Natural killer cell (primary cell): ENCODE measurements at regions not wholly inside any gene's neighbourhood (a gene's known extent, or its start where the extent isn't known, plus 50 kb on each side); places are given as distances from the start of the nearest gene placed in this dataset.

Experiments
- ATAC-seq, 3 donors: fragments of 150-1000 bp in 2 of 3; fragments of 200-7000 bp in 1 of 3; cut with Tn5 transposase; 1 replicate in 1 of 3; 2 replicates in 2 of 3; pipeline ENCODE4 v1.10.0; 2021; ENCODE audit warnings: mild to moderate bottlenecking in 2 of 3, moderate library complexity in 2 of 3
- DNase-seq, 2 donors: peaks; one replicate each; pipeline versions ENCODE4 v3.0.0 to v3.0.0-alpha.2; 2013 to 2021; ENCODE audit warnings: mixed read lengths in 1 of 2
- H3K27ac ChIP-seq: one replicate; pipeline ENCODE4 v1.5.1; 2013; ENCODE audit warnings: mild to moderate bottlenecking, low read length
- H3K27me3 ChIP-seq: one replicate; pipeline ENCODE4 v1.6.1; 2013; ENCODE audit warnings: low read length; ENCODE audit not compliant: control insufficient read depth, insufficient read depth
- H3K36me3 ChIP-seq: one replicate; pipeline ENCODE4 v1.6.1; 2013; ENCODE audit warnings: low read length; ENCODE audit not compliant: control insufficient read depth, insufficient read depth
- H3K4me1 ChIP-seq: one replicate; pipeline ENCODE4 v1.6.1; 2013; ENCODE audit warnings: low read length; ENCODE audit not compliant: control insufficient read depth, insufficient read depth
- H3K4me3 ChIP-seq: one replicate; pipeline ENCODE4 v1.5.1; 2013; ENCODE audit warnings: low read length
- H3K9me3 ChIP-seq: one replicate; pipeline ENCODE4 v1.6.1; 2013; ENCODE audit warnings: low read length; ENCODE audit not compliant: control insufficient read depth, insufficient read depth
- H3K27ac Mint-ChIP-seq, 2 donors: one replicate each; pipeline ENCODE4 v1.8.0; 2022; ENCODE audit warnings: mild to moderate bottlenecking in 2 of 2, mixed read lengths in 2 of 2, moderate library complexity in 1 of 2
- H3K27me3 Mint-ChIP-seq, 2 donors: one replicate each; pipeline ENCODE4 v1.8.0; 2022; ENCODE audit warnings: low read depth in 2 of 2, mixed read lengths in 2 of 2
- H3K36me3 Mint-ChIP-seq: one replicate; pipeline ENCODE4 v1.8.0; 2022; ENCODE audit warnings: mixed read lengths
- H3K4me1 Mint-ChIP-seq, 2 donors: one replicate each; pipeline ENCODE4 v1.8.0; 2022; ENCODE audit warnings: mixed read lengths in 2 of 2
- H3K4me3 Mint-ChIP-seq: one replicate; pipeline ENCODE4 v1.8.0; 2022; ENCODE audit warnings: mild to moderate bottlenecking, moderate library complexity, mixed read lengths
- H3K9me3 Mint-ChIP-seq, 2 donors: one replicate each; pipeline ENCODE4 v1.8.0; 2022; ENCODE audit warnings: mixed read lengths in 2 of 2
- CTCF ChIP-seq: fragments of 200-600 bp; IDR thresholded peaks from one replicate; pipeline ENCODE4 v1.8.0; 2022; ENCODE audit warnings: antibody characterized with exemption
- WGBS: methylation state at CpG from one replicate; pipeline ENCODE4 v1.1.7; 2013; ENCODE audit warnings: missing lambda C conversion rate; ENCODE audit not compliant: insufficient coverage; 5-methylcytosine and 5-hydroxymethylcytosine counted together
- intact Hi-C: fragments of 100-400 bp; cut with micrococcal nuclease; formaldehyde crosslinking; loops from one replicate; pipeline ENCODE4 v1.14.2; 2022

GRCh38 chr6:84348801-84349200, 121.4 kb upstream of the CEP162 start:
- Histone ChIP-seq H3K27me3 (no peaks in the 10 kb centered on the region), H3K27ac (no peak overlapping the region), H3K4me3 (no peak overlapping the region), H3K9me3 (no peaks in the 10 kb centered on the region), H3K4me1 (no peaks in the 10 kb centered on the region), H3K36me3 (no peaks in the 10 kb centered on the region)
- 70% methylated on average over 1 of the region's 1 CpG for WGBS
- ATAC-seq, result no peak
- DNase-seq, result no peak
- Mint-ChIP-seq H3K4me1 (no peaks in the 10 kb centered on the region), H3K4me3 (no peak overlapping the region), H3K36me3 (no peaks in the 10 kb centered on the region), H3K27ac (no peak overlapping the region), H3K27me3 (no peaks in the 10 kb centered on the region), H3K9me3 (peaks cover 8 to 12% of the 10 kb centered on the region in 2 donors)
- TF ChIP-seq CTCF, result no peak
- intact Hi-C loops, result no loop called here

- ATAC-seq (no peak), DNase-seq (no peak)
- Mint-ChIP-seq H3K9me3 (peaks cover 8 to 12% of the 10 kb centered on the region in 2 donors), H3K27me3 (no peaks in the 10 kb centered on the region), H3K4me1 (no peaks in the 10 kb centered on the region), H3K36me3 (no peaks in the 10 kb centered on the region), H3K27ac (no peak overlapping the region), H3K4me3 (no peak overlapping the region)
- no peak overlapping the region for H3K27ac ChIP-seq
- no peaks in the 10 kb centered on the region for H3K9me3 ChIP-seq
- H3K4me1 ChIP-seq, result no peaks in the 10 kb centered on the region
- no peak overlapping the region for H3K4me3 ChIP-seq
- TF ChIP-seq CTCF, result no peak
- no peaks in the 10 kb centered on the region for H3K27me3 ChIP-seq
- H3K36me3 ChIP-seq, result no peaks in the 10 kb centered on the region
- intact Hi-C loops, result no loop called here
Observed at GRCh38 chr6:84346372-84346771, 118.9 kb upstream of the CEP162 start.

GRCh38 chr6:84344005-84344404, 116.6 kb upstream of the CEP162 start:
- no peak overlapping the region for H3K4me3 Mint-ChIP-seq
- WGBS, result 44% methylated on average over 3 of the region's 3 CpGs
- Histone ChIP-seq H3K4me3 (no peak overlapping the region), H3K27ac (no peak overlapping the region), H3K4me1 (no peaks in the 10 kb centered on the region), H3K27me3 (no peaks in the 10 kb centered on the region), H3K9me3 (peaks cover 7% of the 10 kb centered on the region), H3K36me3 (no peaks in the 10 kb centered on the region)
- no peak for TF ChIP-seq CTCF
- H3K9me3 Mint-ChIP-seq, result peaks cover 6 to 10% of the 10 kb centered on the region in 2 donors
- H3K27ac Mint-ChIP-seq, result no peak overlapping the region
- intact Hi-C loops, result no loop called here
- H3K27me3 Mint-ChIP-seq, result no peaks in the 10 kb centered on the region
- no peaks in the 10 kb centered on the region for H3K4me1 Mint-ChIP-seq
- DNase-seq (no peak), ATAC-seq (no peak)
- H3K36me3 Mint-ChIP-seq, result no peaks in the 10 kb centered on the region

- H3K36me3 Mint-ChIP-seq, result no peaks in the 10 kb centered on the region
- TF ChIP-seq CTCF, result no peak
- intact Hi-C loops, result no loop called here
- peaks cover 7% of the 10 kb centered on the region for H3K9me3 ChIP-seq
- ATAC-seq (no peak), DNase-seq (no peak)
- H3K27ac Mint-ChIP-seq, result no peak overlapping the region
- H3K4me1 ChIP-seq, result no peaks in the 10 kb centered on the region
- H3K27me3 ChIP-seq, result no peaks in the 10 kb centered on the region
- peaks cover 8 to 12% of the 10 kb centered on the region in 2 donors for H3K9me3 Mint-ChIP-seq
- H3K36me3 ChIP-seq, result no peaks in the 10 kb centered on the region
- WGBS, result 78% methylated on average over 8 of the region's 8 CpGs
- H3K4me3 ChIP-seq, result no peak overlapping the region
- H3K27ac ChIP-seq, result no peak overlapping the region
- H3K4me1 Mint-ChIP-seq, result no peaks in the 10 kb centered on the region
- no peaks in the 10 kb centered on the region for H3K27me3 Mint-ChIP-seq
- no peak overlapping the region for H3K4me3 Mint-ChIP-seq
Observed at GRCh38 chr6:84340422-84340821, 113.0 kb upstream of the CEP162 start.
